HepG2 (cell line): ENCODE measurements at regions not wholly inside any gene's neighbourhood (a gene's known extent, or its start where the extent isn't known, plus 50 kb on each side); places are given as distances from the start of the nearest gene placed in this dataset.

Experiments
- CEBPZ ChIP-seq: IDR thresholded peaks from 2 replicates; pipeline ENCODE4 v1.6.1; 2012; ENCODE audit warnings: low read length, improper control_type of control experiment
- MTF2 ChIP-seq: sonication (generic); formaldehyde crosslinking; IDR thresholded peaks from 2 replicates; pipeline ENCODE4 v1.5.0; 2020; ENCODE audit warnings: missing genetic modification reagents, borderline replicate concordance
- NFIC ChIP-seq: IDR thresholded peaks from 2 replicates; pipeline ENCODE4 v1.6.1; 2012; ENCODE audit warnings: mild to moderate bottlenecking, low read length, inconsistent platforms
- POLR2A ChIP-seq, 2 experiments: IDR thresholded peaks; 2 replicates each; pipeline ENCODE4 v1.6.1; 2011; ENCODE audit warnings: low read depth in 2 of 2, low read length in 2 of 2, mild to moderate bottlenecking in 1 of 2, moderate library complexity in 1 of 2; ENCODE audit not compliant: insufficient read depth in 1 of 2
- POLR2AphosphoS2 ChIP-seq: IDR thresholded peaks from 2 replicates; pipeline ENCODE4 v1.6.1; 2011; ENCODE audit warnings: low read depth, low read length, improper control_type of control experiment
- PREB ChIP-seq: sonication (generic); formaldehyde crosslinking; IDR thresholded peaks from 2 replicates; pipeline ENCODE4 v1.4.0; 2020; ENCODE audit warnings: missing genetic modification reagents
- REST ChIP-seq, 2 experiments: IDR thresholded peaks; 2 replicates each; pipeline ENCODE4 v1.6.1; 2011 to 2012; ENCODE audit warnings: low read length in 2 of 2, borderline replicate concordance in 1 of 2, low read depth in 1 of 2, mild to moderate bottlenecking in 1 of 2, moderate library complexity in 1 of 2
- TEF ChIP-seq: sonication (generic); formaldehyde crosslinking; IDR thresholded peaks from 2 replicates; pipeline ENCODE4 v1.5.0; 2020; ENCODE audit warnings: missing genetic modification reagents
- ZBTB8A ChIP-seq: sonication (generic); formaldehyde crosslinking; IDR thresholded peaks from 2 replicates; pipeline ENCODE4 v1.4.0; 2020; ENCODE audit warnings: mild to moderate bottlenecking, low read depth, missing genetic modification reagents, borderline replicate concordance

GRCh38 chr10:89069589-89069988 lies 79.0 kb downstream of the FAS start:
- TF ChIP-seq CEBPZ (no peak), ZBTB8A (CRISPR knock-in tag) (no peak), REST (IDR thresholded peaks at IDR 0.05; ENCODE audit: borderline replicate concordance in 1 of 2, low read depth in 1 of 2, low read length in 2 of 2) (no peak), PREB (CRISPR knock-in tag) (no peak), POLR2A (IDR thresholded peaks at IDR 0.05; ENCODE audit: insufficient read depth in 1 of 2, low read depth in 2 of 2, low read length in 2 of 2) (no peak), POLR2AphosphoS2 (no peak), NFIC (no peak), MTF2 (CRISPR knock-in tag) (no peak), TEF (CRISPR knock-in tag) (no peak)
